Lower leg skin (tissue), 3 donors: ENCODE measurements at regions not wholly inside any gene's neighbourhood (a gene's known extent, or its start where the extent isn't known, plus 50 kb on each side); places are given as distances from the start of the nearest gene placed in this dataset.
"Not testable (repeated sequence)": the region's sequence is repeated elsewhere in the genome, so short reads cannot be mapped to it uniquely, and the experiment has no call there.

ENCODE experiments used
- CTCF ChIP-seq, 3 donors: fragments of 450-650 bp; IDR thresholded peaks; one replicate each; pipeline ENCODE4 v1.5.1; 2016; ENCODE audit warnings: antibody characterized with exemption in 3 of 3, mild to moderate bottlenecking in 3 of 3, moderate library complexity in 2 of 3
- POLR2A ChIP-seq, 2 donors: fragments of 450-650 bp; IDR thresholded peaks; one replicate each; pipeline ENCODE4 v1.6.1; 2016 to 2017; ENCODE audit warnings: antibody characterized with exemption in 2 of 2, mild to moderate bottlenecking in 1 of 2, moderate library complexity in 1 of 2

GRCh38 chr13:89406096-89406495 lies 1734.9 kb downstream of the SLITRK5 start:
- not testable (repeated sequence) for TF ChIP-seq CTCF, POLR2A (IDR thresholded peaks at IDR 0.05)
